MCF 10A (cell line): ENCODE measurements at regions not wholly inside any gene's neighbourhood (a gene's known extent, or its start where the extent isn't known, plus 50 kb on each side); places are given as distances from the start of the nearest gene placed in this dataset.

Experiments
- BruUV-seq: library from RNA; stranded (reverse); fragments of 400-500 nt; replicated peaks from 2 replicates; lab custom pipeline; 2021; lab: Mats Ljungman, UMichigan
- CTCF ChIA-PET: fragments of 300-600 bp; sonication (Branson Sonifier 250); formaldehyde crosslinking; extraction: SDS; loops from one replicate; lab custom pipeline; 2021; ENCODE audit warnings: antibody characterized with exemption, inconsistent platforms; lab: Yijun Ruan, JAX
- POLR2A ChIA-PET: fragments of 300-600, 350-650 bp; sonication (Branson Sonifier 250); formaldehyde crosslinking; extraction: SDS; loops from one replicate; lab custom pipeline; 2020; ENCODE audit warnings: antibody characterized with exemption, inconsistent platforms; lab: Yijun Ruan, JAX
- DNase-seq: peaks from one replicate; pipeline ENCODE4 v3.0.0-alpha.2; 2018; ENCODE audit not compliant: unreplicated experiment
- H3K27ac Mint-ChIP-seq: one replicate; pipeline ENCODE4 v1.8.0; 2022; ENCODE audit warnings: mild to moderate bottlenecking, low read depth, mixed read lengths; ENCODE audit not compliant: unreplicated experiment
- H3K27me3 Mint-ChIP-seq: one replicate; pipeline ENCODE4 v1.8.0; 2022; ENCODE audit warnings: mixed read lengths; ENCODE audit not compliant: insufficient read depth, unreplicated experiment
- H3K36me3 Mint-ChIP-seq: one replicate; pipeline ENCODE4 v1.8.0; 2022; ENCODE audit warnings: mild to moderate bottlenecking, moderate library complexity, mixed read lengths; ENCODE audit not compliant: insufficient read depth, unreplicated experiment
- H3K4me1 Mint-ChIP-seq: one replicate; pipeline ENCODE4 v1.8.0; 2022; ENCODE audit warnings: mixed read lengths; ENCODE audit not compliant: insufficient read depth, unreplicated experiment
- H3K4me3 Mint-ChIP-seq: one replicate; pipeline ENCODE4 v1.8.0; 2022; ENCODE audit warnings: mild to moderate bottlenecking, moderate library complexity, mixed read lengths; ENCODE audit not compliant: unreplicated experiment
- H3K9me3 Mint-ChIP-seq: one replicate; pipeline ENCODE4 v1.8.0; 2022; ENCODE audit warnings: mixed read lengths; ENCODE audit not compliant: unreplicated experiment
- intact Hi-C: fragments of 100-400 bp; cut with micrococcal nuclease; formaldehyde crosslinking; loops from 2 replicates; pipeline ENCODE4 v1.14.1; 2022
- TF ChIP-seq, protein P1 (sequence below): fragments of 200-600 bp; IDR thresholded peaks from one replicate; pipeline ENCODE4 v1.8.0; 2022; ENCODE audit warnings: antibody characterized with exemption, mild to moderate bottlenecking; ENCODE audit not compliant: unreplicated experiment

DNA sequence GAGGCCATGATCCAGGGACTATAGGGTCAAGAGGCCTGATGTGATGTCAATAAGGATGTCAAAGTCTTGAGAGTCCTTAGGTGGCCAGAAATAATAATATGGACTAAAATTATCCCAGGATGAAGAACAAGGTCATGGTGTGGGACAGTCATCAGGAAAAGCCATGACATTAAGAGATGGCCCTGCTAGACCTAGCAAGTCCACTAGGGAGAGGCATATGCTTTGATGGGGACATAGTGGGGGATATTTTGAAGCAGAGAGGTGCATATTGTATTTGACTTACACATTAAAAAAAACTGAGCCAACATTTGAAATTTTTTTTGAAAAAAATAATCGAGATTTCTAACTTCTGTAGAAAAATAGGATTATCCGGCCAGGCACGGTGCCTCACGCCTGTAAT, 53.3 kb upstream of the CXCR4 start:
- H3K4me3 Mint-ChIP-seq, result no peak overlapping the region
- no TSS peak for BruUV-seq
- no peaks in the 10 kb centered on the region for H3K4me1 Mint-ChIP-seq
- ChIA-PET CTCF (no interaction called here), POLR2A (no interaction called here)
- intact Hi-C loops, result no loop called here
- peaks cover 11% of the 10 kb centered on the region for H3K27me3 Mint-ChIP-seq
- no peak overlapping the region for H3K27ac Mint-ChIP-seq
- DNase-seq, result no peak
- H3K9me3 Mint-ChIP-seq, result peaks cover 7% of the 10 kb centered on the region
- H3K36me3 Mint-ChIP-seq, result no peaks in the 10 kb centered on the region
- TF ChIP-seq, protein P1, sequence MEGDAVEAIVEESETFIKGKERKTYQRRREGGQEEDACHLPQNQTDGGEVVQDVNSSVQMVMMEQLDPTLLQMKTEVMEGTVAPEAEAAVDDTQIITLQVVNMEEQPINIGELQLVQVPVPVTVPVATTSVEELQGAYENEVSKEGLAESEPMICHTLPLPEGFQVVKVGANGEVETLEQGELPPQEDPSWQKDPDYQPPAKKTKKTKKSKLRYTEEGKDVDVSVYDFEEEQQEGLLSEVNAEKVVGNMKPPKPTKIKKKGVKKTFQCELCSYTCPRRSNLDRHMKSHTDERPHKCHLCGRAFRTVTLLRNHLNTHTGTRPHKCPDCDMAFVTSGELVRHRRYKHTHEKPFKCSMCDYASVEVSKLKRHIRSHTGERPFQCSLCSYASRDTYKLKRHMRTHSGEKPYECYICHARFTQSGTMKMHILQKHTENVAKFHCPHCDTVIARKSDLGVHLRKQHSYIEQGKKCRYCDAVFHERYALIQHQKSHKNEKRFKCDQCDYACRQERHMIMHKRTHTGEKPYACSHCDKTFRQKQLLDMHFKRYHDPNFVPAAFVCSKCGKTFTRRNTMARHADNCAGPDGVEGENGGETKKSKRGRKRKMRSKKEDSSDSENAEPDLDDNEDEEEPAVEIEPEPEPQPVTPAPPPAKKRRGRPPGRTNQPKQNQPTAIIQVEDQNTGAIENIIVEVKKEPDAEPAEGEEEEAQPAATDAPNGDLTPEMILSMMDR, result no peak

DNA sequence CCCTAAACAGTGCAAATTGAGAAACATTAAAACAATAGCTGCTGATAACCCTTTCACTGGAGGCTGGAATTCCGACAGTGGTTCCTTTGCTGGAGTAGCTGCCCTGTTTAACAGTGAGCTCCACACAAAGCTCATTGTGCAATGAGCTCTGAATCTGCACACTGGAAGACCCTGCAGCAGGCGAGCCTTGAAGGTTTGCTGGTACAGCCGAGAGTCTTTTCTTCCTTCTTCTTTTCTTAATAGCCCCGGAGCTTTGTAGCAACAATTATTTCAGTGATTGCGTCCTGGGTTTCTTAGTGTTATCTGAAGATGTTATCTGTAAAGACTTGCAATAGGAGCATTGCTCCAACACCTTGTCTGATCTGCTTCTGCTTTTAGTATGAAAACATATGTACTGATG, 50.8 kb upstream of the CXCR4 start:
- POLR2A ChIA-PET, result no interaction called here
- Mint-ChIP-seq H3K27ac (no peak overlapping the region), H3K36me3 (no peaks in the 10 kb centered on the region), H3K27me3 (peaks cover 11% of the 10 kb centered on the region), H3K4me3 (no peak overlapping the region), H3K4me1 (no peaks in the 10 kb centered on the region), H3K9me3 (peaks cover 7% of the 10 kb centered on the region)
- CTCF ChIA-PET, result no interaction called here
- intact Hi-C loops, result no loop called here
- no peak for DNase-seq
- TF ChIP-seq, protein P1, result no peak
- BruUV-seq, result no TSS peak

DNA sequence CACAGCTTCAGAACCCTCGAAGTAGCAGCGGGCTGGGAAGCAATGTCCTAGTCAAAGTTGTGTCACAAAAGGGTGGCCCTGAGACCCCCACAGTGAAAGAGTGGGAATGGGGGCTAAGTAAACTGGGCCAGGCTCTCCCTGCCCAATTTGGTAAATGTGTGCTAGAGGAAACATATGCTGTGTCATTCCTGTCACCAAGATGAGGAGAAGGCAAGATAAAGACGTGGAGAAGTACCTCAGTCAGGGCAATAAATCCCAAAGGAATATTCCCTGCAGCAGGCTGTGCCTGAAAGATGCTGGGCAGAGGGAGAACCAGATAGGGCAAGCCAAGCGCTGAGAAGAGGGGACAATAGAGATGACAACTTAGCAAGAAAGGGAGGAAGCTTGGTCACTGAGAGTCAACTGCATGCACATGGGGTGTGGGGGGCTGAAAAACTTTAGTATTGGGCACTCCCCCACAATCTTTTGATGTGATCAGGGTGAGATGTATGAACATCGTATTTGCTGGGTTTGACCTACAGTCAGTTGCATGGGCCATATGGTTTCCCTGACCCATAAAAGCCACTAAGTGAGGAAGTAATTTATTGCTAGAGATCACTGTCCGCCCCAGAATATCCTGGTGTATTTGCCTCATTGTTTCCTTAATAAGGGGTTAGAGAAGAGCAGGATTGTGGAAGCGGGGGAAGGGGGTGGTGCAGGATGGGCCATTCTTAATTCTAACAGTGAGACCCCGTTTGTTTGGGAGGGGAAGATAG, 49.9 kb upstream of the CXCR4 start:
- ChIA-PET CTCF (no interaction called here), POLR2A (no interaction called here)
- no TSS peak for BruUV-seq
- H3K4me1 Mint-ChIP-seq, result no peaks in the 10 kb centered on the region
- no peaks in the 10 kb centered on the region for H3K36me3 Mint-ChIP-seq
- no peak for DNase-seq
- no peak overlapping the region for H3K27ac Mint-ChIP-seq
- TF ChIP-seq, protein P1, result no peak
- no peak overlapping the region for H3K4me3 Mint-ChIP-seq
- intact Hi-C loops, result no loop called here
- peaks cover 11% of the 10 kb centered on the region for H3K27me3 Mint-ChIP-seq
- peaks cover 10% of the 10 kb centered on the region for H3K9me3 Mint-ChIP-seq
